Loucy (cell line): ENCODE measurements at regions not wholly inside any gene's neighbourhood (a gene's known extent, or its start where the extent isn't known, plus 50 kb on each side); places are given as distances from the start of the nearest gene placed in this dataset.

ENCODE experiments used
- H2AFZ ChIP-seq: fragments of 200-600 bp; sonication (generic); 2 replicates; pipeline ENCODE4 v1.6.0; 2016; ENCODE audit warnings: antibody characterized with exemption, mild to moderate bottlenecking, low read length, moderate library complexity
- H3F3A ChIP-seq: fragments of 200-600 bp; 2 replicates; pipeline ENCODE4 v1.6.0; 2016; ENCODE audit warnings: antibody characterized with exemption, low read depth, mild to moderate bottlenecking
- H3K27me3 ChIP-seq: fragments of 200-600 bp; sonication (generic); 2 replicates; pipeline ENCODE4 v1.6.1; 2014; ENCODE audit warnings: low read length, mild to moderate bottlenecking; ENCODE audit not compliant: insufficient read depth, poor library complexity, severe bottlenecking
- H3K36me3 ChIP-seq: fragments of 200-600 bp; sonication (generic); 2 replicates; pipeline ENCODE4 v1.6.1; 2016; ENCODE audit warnings: low read length; ENCODE audit not compliant: insufficient read depth
- H3K4me1 ChIP-seq: fragments of 200-600 bp; sonication (generic); 2 replicates; pipeline ENCODE4 v1.5.1; 2014; ENCODE audit warnings: low read length, mild to moderate bottlenecking; ENCODE audit not compliant: insufficient read depth, poor library complexity, severe bottlenecking
- H3K4me2 ChIP-seq: fragments of 200-600 bp; sonication (generic); 2 replicates; pipeline ENCODE4 v1.6.0; 2014; ENCODE audit warnings: antibody characterized with exemption, low read length, low read depth, mild to moderate bottlenecking; ENCODE audit not compliant: poor library complexity, severe bottlenecking
- H3K4me3 ChIP-seq: fragments of 200-600 bp; sonication (generic); 2 replicates; pipeline ENCODE4 v1.5.1; 2014; ENCODE audit warnings: low read length, mild to moderate bottlenecking, mixed read lengths; ENCODE audit not compliant: poor library complexity, severe bottlenecking
- H3K79me2 ChIP-seq: fragments of 200-600 bp; sonication (generic); 2 replicates; pipeline ENCODE4 v1.6.1; 2014; ENCODE audit warnings: low read length; ENCODE audit not compliant: insufficient read depth
- H3K9ac ChIP-seq: fragments of 200-600 bp; sonication (generic); 2 replicates; pipeline ENCODE4 v1.6.0; 2014; ENCODE audit warnings: mild to moderate bottlenecking, low read depth, low read length, moderate library complexity; ENCODE audit not compliant: poor library complexity, severe bottlenecking
- H3K9me2 ChIP-seq: fragments of 200-600 bp; sonication (generic); replicated peaks from 2 replicates; pipeline ENCODE4 v1.6.1; 2016; ENCODE audit warnings: low read depth, low read length, mixed read lengths
- H3K9me3 ChIP-seq: fragments of 200-600 bp; sonication (generic); 2 replicates; pipeline ENCODE4 v1.6.1; 2014; ENCODE audit warnings: mild to moderate bottlenecking, antibody characterized with exemption, low read length, low read depth; ENCODE audit not compliant: insufficient read depth
- H4K20me1 ChIP-seq: fragments of 200-600 bp; sonication (generic); 2 replicates; pipeline ENCODE4 v1.6.0; 2014; ENCODE audit warnings: antibody characterized with exemption, low read length, mild to moderate bottlenecking; ENCODE audit not compliant: insufficient read depth, poor library complexity, severe bottlenecking
- CTCF ChIP-seq: fragments of 200-600 bp; sonication (generic); conservative IDR thresholded peaks from 2 replicates; pipeline ENCODE4 v1.5.1; 2014; ENCODE audit warnings: mild to moderate bottlenecking, antibody characterized with exemption, low read length
- EZH2phosphoT487 ChIP-seq: fragments of 200-600 bp; IDR thresholded peaks from 2 replicates; pipeline ENCODE4 v1.6.1; 2018; ENCODE audit warnings: antibody characterized with exemption, mild to moderate bottlenecking, moderate library complexity, borderline replicate concordance

GRCh38 chr17:77869041-77869599 lies 89.4 kb upstream of the TNRC6C start:
- no peaks in the 10 kb centered on the region for H3K27me3 ChIP-seq
- no peak overlapping the region for H3K9ac ChIP-seq
- H3F3A ChIP-seq, result no peaks in the 10 kb centered on the region
- peaks cover 13% of the 10 kb centered on the region; the same call in 1 of the 2 replicates for H3K79me2 ChIP-seq
- TF ChIP-seq CTCF (no peak), EZH2phosphoT487 (no peak)
- H3K9me3 ChIP-seq, result no peaks in the 10 kb centered on the region
- H3K9me2 ChIP-seq, result no peaks in the 10 kb centered on the region
- no peaks in the 10 kb centered on the region for H3K36me3 ChIP-seq
- peaks cover 61% of the 10 kb centered on the region for H3K4me1 ChIP-seq
- H3K4me2 ChIP-seq, result no peak overlapping the region
- H4K20me1 ChIP-seq, result no peaks in the 10 kb centered on the region
- no peak overlapping the region for H2AFZ ChIP-seq
- H3K4me3 ChIP-seq, result no peak overlapping the region

- Histone ChIP-seq H3K9ac (no peak overlapping the region), H3K9me3 (no peaks in the 10 kb centered on the region), H3K9me2 (no peaks in the 10 kb centered on the region), H3K4me2 (no peak overlapping the region), H3K4me1 (peaks cover 59% of the 10 kb centered on the region), H3K27me3 (no peaks in the 10 kb centered on the region), H3K36me3 (no peaks in the 10 kb centered on the region), H3K4me3 (no peak overlapping the region), H3K79me2 (peaks cover 7% of the 10 kb centered on the region; the same call in 1 of the 2 replicates), H2AFZ (no peak overlapping the region), H3F3A (no peaks in the 10 kb centered on the region), H4K20me1 (no peaks in the 10 kb centered on the region)
- no peak for TF ChIP-seq EZH2phosphoT487
- no peak for TF ChIP-seq CTCF
Measured at GRCh38 chr17:77869665-77870132, 88.8 kb upstream of the TNRC6C start.

GRCh38 chr17:77872199-77872598 lies 86.3 kb upstream of the TNRC6C start:
- no peaks in the 10 kb centered on the region for H3K9me2 ChIP-seq
- TF ChIP-seq EZH2phosphoT487, result no peak
- no peak for TF ChIP-seq CTCF
- H3K4me1 ChIP-seq, result peaks cover 40% of the 10 kb centered on the region
- no peaks in the 10 kb centered on the region for H4K20me1 ChIP-seq
- no peaks in the 10 kb centered on the region for H3K27me3 ChIP-seq
- peak overlapping the region; percentile 69 for H3K4me2 ChIP-seq
- peak overlapping the region; percentile 46 for H3K4me3 ChIP-seq
- H3F3A ChIP-seq, result no peaks in the 10 kb centered on the region
- H2AFZ ChIP-seq, result 0 out of 2 replicates have a peak overlapping the region, but pooled peaks have one; percentile 51
- no peaks in the 10 kb centered on the region for H3K79me2 ChIP-seq
- no peaks in the 10 kb centered on the region for H3K36me3 ChIP-seq
- H3K9ac ChIP-seq, result peak overlapping the region; percentile 34
- 0 out of 2 replicates have a peak, but pooled peaks cover 4% of the 10 kb centered on the region for H3K9me3 ChIP-seq
